Gastroesophageal sphincter (tissue), 4 donors: ENCODE measurements at regions not wholly inside any gene's neighbourhood (a gene's known extent, or its start where the extent isn't known, plus 50 kb on each side); places are given as distances from the start of the nearest gene placed in this dataset.

ENCODE experiments used
- ATAC-seq: fragments of 150-250 bp; one replicate; pipeline ENCODE4 v1.9.1; 2016; ENCODE audit warnings: mild to moderate bottlenecking, moderate library complexity
- H3K27ac ChIP-seq, 4 donors: fragments of 200-600 bp; sonication (generic) in 3 of 4; 1 replicate in 3 of 4; 2 replicates in 1 of 4; pipeline ENCODE4 v1.5.1; 2016 to 2019
- H3K27me3 ChIP-seq: fragments of 200-600 bp; sonication (generic); one replicate; pipeline ENCODE4 v1.5.1; 2019
- H3K36me3 ChIP-seq, 2 donors: fragments of 200-600 bp; sonication (generic); one replicate each; pipeline ENCODE4 v1.5.1; 2019; ENCODE audit warnings: control low read depth in 1 of 2
- H3K4me1 ChIP-seq, 3 donors: fragments of 200-600 bp; sonication (generic); 1 replicate in 2 of 3; 2 replicates in 1 of 3; pipeline ENCODE4 v1.5.1; 2016 to 2019; ENCODE audit warnings: control low read depth in 2 of 3
- H3K4me3 ChIP-seq, 2 donors: fragments of 200-600 bp; sonication (generic); one replicate each; pipeline ENCODE4 v1.5.1; 2019; ENCODE audit warnings: mild to moderate bottlenecking in 1 of 2, moderate library complexity in 1 of 2
- H3K9me3 ChIP-seq, 3 donors: fragments of 200-600 bp; sonication (generic); one replicate each; pipeline ENCODE4 v1.5.1; 2017 to 2019; ENCODE audit warnings: control low read depth in 2 of 3
- CTCF ChIP-seq, 4 experiments: fragments of 200-600 bp in 2 of 4; fragments of 450-650 bp in 2 of 4; sonication (generic) in 1 of 4; IDR thresholded peaks; one replicate each; pipeline ENCODE4 v1.5.1; 2017 to 2019; ENCODE audit warnings: antibody characterized with exemption in 4 of 4, mild to moderate bottlenecking in 2 of 4, moderate library complexity in 2 of 4
- EP300 ChIP-seq: sonication (generic); formaldehyde crosslinking; IDR thresholded peaks from one replicate; pipeline ENCODE4 v1.6.1; 2017; ENCODE audit warnings: antibody characterized with exemption, mild to moderate bottlenecking
- POLR2A ChIP-seq, 2 donors: fragments of 450-650 bp; IDR thresholded peaks; one replicate each; pipeline ENCODE4 v1.6.1; 2017; ENCODE audit warnings: antibody characterized with exemption in 2 of 2, mild to moderate bottlenecking in 2 of 2, moderate library complexity in 1 of 2
- POLR2AphosphoS5 ChIP-seq: sonication (generic); formaldehyde crosslinking; IDR thresholded peaks from one replicate; pipeline ENCODE4 v1.6.1; 2017; ENCODE audit warnings: antibody characterized with exemption
- WGBS, 2 donors: methylation state at CpG; one replicate each; pipeline ENCODE4 v1.1.5; 2018; ENCODE audit warnings: low coverage in 1 of 2; 5-methylcytosine and 5-hydroxymethylcytosine counted together

GRCh38 chr2:863732-864450 is 86.8 kb upstream of the SNTG2 start:
- Histone ChIP-seq H3K27me3 (peaks cover 37% of the 10 kb centered on the region), H3K4me1 (no peaks in the 10 kb centered on the region), H3K27ac (no peak overlapping the region), H3K9me3 (no peaks in the 10 kb centered on the region), H3K4me3 (no peak overlapping the region), H3K36me3 (no peaks in the 10 kb centered on the region)
- TF ChIP-seq CTCF (IDR thresholded peaks at IDR 0.05): no peak
- TF ChIP-seq POLR2AphosphoS5: no peak
- TF ChIP-seq POLR2A (IDR thresholded peaks at IDR 0.05): no peak
- TF ChIP-seq EP300: no peak
- 25 to 80% methylated on average over 1 to 2 of the region's 13 CpGs for WGBS, 2 donors
- ATAC-seq: no peak

- Histone ChIP-seq H3K36me3 (no peaks in the 10 kb centered on the region), H3K4me3 (no peak overlapping the region), H3K27me3 (peaks cover 35% of the 10 kb centered on the region), H3K27ac (no peak overlapping the region), H3K4me1 (no peaks in the 10 kb centered on the region), H3K9me3 (no peaks in the 10 kb centered on the region)
- TF ChIP-seq CTCF (IDR thresholded peaks at IDR 0.05): no peak
- TF ChIP-seq POLR2AphosphoS5: no peak
- TF ChIP-seq EP300: no peak
- no peak for TF ChIP-seq POLR2A (IDR thresholded peaks at IDR 0.05)
- no peak for ATAC-seq
- 50 to 75% methylated on average over 2 to 3 of the region's 9 CpGs for WGBS, 2 donors
These were observed 87.8 kb upstream of the SNTG2 start for GRCh38 chr2:862731-863466.

GRCh38 chr2:862355-862687 is 88.3 kb upstream of the SNTG2 start:
- peaks cover 35% of the 10 kb centered on the region for H3K27me3 ChIP-seq
- H3K9me3 ChIP-seq: no peaks in the 10 kb centered on the region
- no peaks in the 10 kb centered on the region for H3K4me1 ChIP-seq
- TF ChIP-seq POLR2A (IDR thresholded peaks at IDR 0.05) (no peak), CTCF (IDR thresholded peaks at IDR 0.05) (no peak), EP300 (no peak), POLR2AphosphoS5 (no peak)
- H3K36me3 ChIP-seq: no peaks in the 10 kb centered on the region
- no peak for ATAC-seq
- no peak overlapping the region for H3K4me3 ChIP-seq
- H3K27ac ChIP-seq: no peak overlapping the region
- WGBS, 2 donors: 48% methylated on average over 11 of the region's 17 CpGs; no CpG with 5 or more reads in 1 of the 2 donors

- H3K27ac ChIP-seq: no peak overlapping the region
- H3K4me1 ChIP-seq: no peaks in the 10 kb centered on the region
- TF ChIP-seq CTCF (IDR thresholded peaks at IDR 0.05): no peak
- no peak for TF ChIP-seq EP300
- no peak for TF ChIP-seq POLR2AphosphoS5
- TF ChIP-seq POLR2A (IDR thresholded peaks at IDR 0.05): no peak
- no peaks in the 10 kb centered on the region for H3K36me3 ChIP-seq
- H3K9me3 ChIP-seq: no peaks in the 10 kb centered on the region
- H3K4me3 ChIP-seq: no peak overlapping the region
- WGBS, 2 donors: 44 to 75% methylated on average over 4 to 6 of the region's 24 CpGs
- no peak for ATAC-seq
- peaks cover 35% of the 10 kb centered on the region for H3K27me3 ChIP-seq
These were observed 88.8 kb upstream of the SNTG2 start for GRCh38 chr2:861655-862354.
